ENCODE measurements at regions not wholly inside any gene's neighbourhood (a gene's known extent, or its start where the extent isn't known, plus 50 kb on each side); places are given as distances from the start of the nearest gene placed in this dataset.

DNA sequence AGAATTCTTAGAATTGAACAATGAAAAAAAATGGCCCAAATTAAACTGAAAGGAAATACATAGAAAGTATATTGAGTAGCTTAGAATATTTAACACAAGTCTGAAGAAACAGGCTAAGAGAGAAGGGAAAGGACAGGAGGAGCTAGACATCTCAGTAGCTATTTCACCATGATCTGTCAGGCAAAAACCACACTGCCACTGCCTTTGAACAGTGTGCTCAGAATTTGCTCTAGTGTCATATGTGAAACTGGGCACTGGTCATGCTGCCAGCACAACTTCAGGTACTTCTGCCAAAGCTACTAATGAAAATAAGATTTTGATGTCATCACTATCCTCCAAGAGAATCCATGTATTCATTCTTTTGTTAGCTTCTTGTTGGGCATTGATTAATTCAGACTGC is 1280.8 kb upstream of the PCDH20 start:
- TF ChIP-seq ZC3H10 (CRISPR knock-in tag; IDR thresholded peaks at IDR 0.05) (no peak), ISL1 (CRISPR knock-in tag; IDR thresholded peaks at IDR 0.05) (no peak), ARNTL (CRISPR knock-in tag; IDR thresholded peaks at IDR 0.05; ENCODE audit: borderline replicate concordance, low read depth) (no peak), RARB (CRISPR knock-in tag; IDR thresholded peaks at IDR 0.05) (no peak), TCF4 (CRISPR knock-in tag; IDR thresholded peaks at IDR 0.05; ENCODE audit: borderline replicate concordance) (no peak), OSR1 (CRISPR knock-in tag; IDR thresholded peaks at IDR 0.05) (no peak), CSDC2 (CRISPR knock-in tag; IDR thresholded peaks at IDR 0.05) (no peak), GLIS3 (CRISPR knock-in tag; IDR thresholded peaks at IDR 0.05) (no peak), ZFP30 (CRISPR knock-in tag; IDR thresholded peaks at IDR 0.05) (no peak), ESRRG (CRISPR knock-in tag; IDR thresholded peaks at IDR 0.05) (no peak), ZFP3 (CRISPR knock-in tag; IDR thresholded peaks at IDR 0.05) (no peak), ZNF8 (CRISPR knock-in tag; IDR thresholded peaks at IDR 0.05) (no peak)
- TF ChIP-seq, protein P1, sequence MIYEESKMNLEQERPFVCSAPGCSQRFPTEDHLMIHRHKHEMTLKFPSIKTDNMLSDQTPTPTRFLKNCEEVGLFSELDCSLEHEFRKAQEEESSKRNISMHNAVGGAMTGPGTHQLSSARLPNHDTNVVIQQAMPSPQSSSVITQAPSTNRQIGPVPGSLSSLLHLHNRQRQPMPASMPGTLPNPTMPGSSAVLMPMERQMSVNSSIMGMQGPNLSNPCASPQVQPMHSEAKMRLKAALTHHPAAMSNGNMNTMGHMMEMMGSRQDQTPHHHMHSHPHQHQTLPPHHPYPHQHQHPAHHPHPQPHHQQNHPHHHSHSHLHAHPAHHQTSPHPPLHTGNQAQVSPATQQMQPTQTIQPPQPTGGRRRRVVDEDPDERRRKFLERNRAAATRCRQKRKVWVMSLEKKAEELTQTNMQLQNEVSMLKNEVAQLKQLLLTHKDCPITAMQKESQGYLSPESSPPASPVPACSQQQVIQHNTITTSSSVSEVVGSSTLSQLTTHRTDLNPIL (CRISPR knock-in tag; IDR thresholded peaks at IDR 0.05; ENCODE audit: low read depth) = no peak
- TF ChIP-seq, protein P2, sequence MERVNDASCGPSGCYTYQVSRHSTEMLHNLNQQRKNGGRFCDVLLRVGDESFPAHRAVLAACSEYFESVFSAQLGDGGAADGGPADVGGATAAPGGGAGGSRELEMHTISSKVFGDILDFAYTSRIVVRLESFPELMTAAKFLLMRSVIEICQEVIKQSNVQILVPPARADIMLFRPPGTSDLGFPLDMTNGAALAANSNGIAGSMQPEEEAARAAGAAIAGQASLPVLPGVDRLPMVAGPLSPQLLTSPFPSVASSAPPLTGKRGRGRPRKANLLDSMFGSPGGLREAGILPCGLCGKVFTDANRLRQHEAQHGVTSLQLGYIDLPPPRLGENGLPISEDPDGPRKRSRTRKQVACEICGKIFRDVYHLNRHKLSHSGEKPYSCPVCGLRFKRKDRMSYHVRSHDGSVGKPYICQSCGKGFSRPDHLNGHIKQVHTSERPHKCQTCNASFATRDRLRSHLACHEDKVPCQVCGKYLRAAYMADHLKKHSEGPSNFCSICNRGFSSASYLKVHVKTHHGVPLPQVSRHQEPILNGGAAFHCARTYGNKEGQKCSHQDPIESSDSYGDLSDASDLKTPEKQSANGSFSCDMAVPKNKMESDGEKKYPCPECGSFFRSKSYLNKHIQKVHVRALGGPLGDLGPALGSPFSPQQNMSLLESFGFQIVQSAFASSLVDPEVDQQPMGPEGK (CRISPR knock-in tag; IDR thresholded peaks at IDR 0.05; ENCODE audit: borderline replicate concordance) = no peak
